ENCODE measurements at regions not wholly inside any gene's neighbourhood (a gene's known extent, or its start where the extent isn't known, plus 50 kb on each side); places are given as distances from the start of the nearest gene placed in this dataset.

DNA sequence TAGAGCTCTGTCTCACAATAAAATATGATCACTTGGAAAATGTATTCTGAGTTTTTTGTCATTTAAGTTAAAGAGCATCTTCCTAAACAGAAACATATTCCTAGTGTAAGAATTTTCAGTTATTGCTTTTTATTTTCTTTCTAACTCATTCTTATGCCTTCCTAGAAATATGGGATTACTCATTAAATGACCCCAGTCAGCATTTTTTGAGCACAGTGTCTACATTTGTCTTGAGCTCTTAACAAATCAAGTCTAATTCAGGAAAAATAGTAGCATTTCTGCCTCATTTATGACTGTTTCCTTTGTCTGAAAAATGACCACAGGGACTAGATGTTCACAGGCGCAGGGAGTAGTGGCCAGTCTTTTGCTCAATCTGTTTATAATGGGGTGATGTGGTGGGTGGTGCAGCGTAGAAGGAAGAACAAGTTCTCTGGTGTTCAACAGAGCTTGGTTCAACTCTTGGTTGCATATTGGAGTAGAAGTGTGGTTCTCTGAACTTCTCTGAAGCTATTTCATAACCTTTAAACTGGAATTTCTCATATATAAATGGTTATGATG is 267.1 kb downstream of the CYRIA start:
- Histone ChIP-seq H3K9me3 (ENCODE audit: control insufficient read depth in 4 of 4, insufficient read depth in 3 of 4, low read length in 3 of 4) (peaks cover 0 to 1% (median 0%) of the 10 kb centered on the region in 4 donors), H3K36me3 (ENCODE audit: control insufficient read depth in 4 of 4, insufficient read depth in 4 of 4, low read length in 4 of 4) (no peaks in the 10 kb centered on the region), H3K4me1 (ENCODE audit: control insufficient read depth in 5 of 5, insufficient read depth in 5 of 5, low read length in 5 of 5) (peaks cover 0 to 13% (median 5%) of the 10 kb centered on the region in 5 donors), H3K9ac (ENCODE audit: insufficient read depth in 1 of 2, low read length in 2 of 2) (no peak overlapping the region), H3K4me3 (no peak overlapping the region), H3K27ac (ENCODE audit: low read depth in 1 of 2, low read length in 1 of 2) (no peak overlapping the region), H3K27me3 (ENCODE audit: control insufficient read depth in 3 of 3, insufficient read depth in 3 of 3, low read length in 2 of 3) (peaks cover 0 to 4% (median 0%) of the 10 kb centered on the region in 3 donors)
- DNase-seq (no peak), ATAC-seq (ENCODE audit: insufficient read depth, low FRiP score) (no peak)
- 81 to 89% methylated on average over 2 of the region's 2 CpGs for WGBS, 2 donors
- TF ChIP-seq, protein P1, sequence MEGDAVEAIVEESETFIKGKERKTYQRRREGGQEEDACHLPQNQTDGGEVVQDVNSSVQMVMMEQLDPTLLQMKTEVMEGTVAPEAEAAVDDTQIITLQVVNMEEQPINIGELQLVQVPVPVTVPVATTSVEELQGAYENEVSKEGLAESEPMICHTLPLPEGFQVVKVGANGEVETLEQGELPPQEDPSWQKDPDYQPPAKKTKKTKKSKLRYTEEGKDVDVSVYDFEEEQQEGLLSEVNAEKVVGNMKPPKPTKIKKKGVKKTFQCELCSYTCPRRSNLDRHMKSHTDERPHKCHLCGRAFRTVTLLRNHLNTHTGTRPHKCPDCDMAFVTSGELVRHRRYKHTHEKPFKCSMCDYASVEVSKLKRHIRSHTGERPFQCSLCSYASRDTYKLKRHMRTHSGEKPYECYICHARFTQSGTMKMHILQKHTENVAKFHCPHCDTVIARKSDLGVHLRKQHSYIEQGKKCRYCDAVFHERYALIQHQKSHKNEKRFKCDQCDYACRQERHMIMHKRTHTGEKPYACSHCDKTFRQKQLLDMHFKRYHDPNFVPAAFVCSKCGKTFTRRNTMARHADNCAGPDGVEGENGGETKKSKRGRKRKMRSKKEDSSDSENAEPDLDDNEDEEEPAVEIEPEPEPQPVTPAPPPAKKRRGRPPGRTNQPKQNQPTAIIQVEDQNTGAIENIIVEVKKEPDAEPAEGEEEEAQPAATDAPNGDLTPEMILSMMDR (IDR thresholded peaks at IDR 0.05; ENCODE audit: control extremely low read depth, extremely low read depth), result no peak

DNA sequence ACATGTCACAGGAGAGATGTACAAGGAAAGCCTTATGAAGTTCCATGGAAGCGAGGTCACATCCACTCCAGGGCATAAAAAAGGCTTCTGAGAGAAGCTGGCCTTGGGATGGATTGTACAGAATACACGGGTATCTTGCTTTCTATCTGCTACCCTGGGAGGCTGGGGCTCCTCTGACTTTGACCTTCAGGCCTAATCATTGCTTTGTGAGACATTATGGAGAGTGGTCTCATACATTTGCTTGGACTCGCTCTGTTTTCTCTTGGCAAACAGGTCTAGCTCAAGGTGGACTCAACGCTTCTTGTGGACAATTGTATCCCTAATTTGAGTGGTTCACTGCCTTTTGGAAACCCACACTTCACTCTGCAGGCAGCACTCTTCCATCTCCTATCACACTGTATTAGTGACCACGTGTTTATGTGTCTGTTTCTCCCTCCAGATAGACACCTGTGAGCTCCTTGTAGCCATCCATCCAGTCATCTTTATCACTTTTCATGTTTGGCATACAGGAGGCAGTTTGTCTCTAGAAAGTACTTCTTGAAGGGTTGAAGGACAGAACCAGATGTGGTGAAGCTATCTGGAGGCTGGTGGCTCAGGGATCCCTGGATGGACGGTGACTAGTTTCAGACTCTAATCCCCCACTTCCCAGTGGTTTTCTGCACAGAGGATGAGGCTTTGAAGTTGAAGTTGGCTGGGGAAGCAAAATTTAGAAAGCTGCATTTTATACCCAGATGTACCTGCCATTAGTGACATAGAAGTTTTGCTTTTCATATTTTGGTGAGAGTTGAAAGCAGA is 267.8 kb downstream of the CYRIA start:
- TF ChIP-seq, protein P1 (IDR thresholded peaks at IDR 0.05; ENCODE audit: control extremely low read depth, extremely low read depth), result no peak
- peaks cover 0 to 1% (median 0%) of the 10 kb centered on the region in 4 donors for H3K9me3 ChIP-seq (ENCODE audit: control insufficient read depth in 4 of 4, insufficient read depth in 3 of 4, low read length in 3 of 4)
- H3K4me1 ChIP-seq (ENCODE audit: control insufficient read depth in 5 of 5, insufficient read depth in 5 of 5, low read length in 5 of 5), result peaks cover 0 to 16% (median 5%) of the 10 kb centered on the region in 5 donors
- no peaks in the 10 kb centered on the region for H3K36me3 ChIP-seq (ENCODE audit: control insufficient read depth in 4 of 4, insufficient read depth in 4 of 4, low read length in 4 of 4)
- no peak overlapping the region for H3K27ac ChIP-seq (ENCODE audit: low read depth in 1 of 2, low read length in 1 of 2)
- 87 to 90% methylated on average over 6 of the region's 6 CpGs for WGBS, 2 donors
- H3K9ac ChIP-seq (ENCODE audit: insufficient read depth in 1 of 2, low read length in 2 of 2), result no peak overlapping the region
- ATAC-seq (ENCODE audit: insufficient read depth, low FRiP score), result no peak
- no peak overlapping the region for H3K4me3 ChIP-seq
- peaks cover 0 to 4% (median 0%) of the 10 kb centered on the region in 3 donors for H3K27me3 ChIP-seq (ENCODE audit: control insufficient read depth in 3 of 3, insufficient read depth in 3 of 3, low read length in 2 of 3)
- DNase-seq, result no peak

DNA sequence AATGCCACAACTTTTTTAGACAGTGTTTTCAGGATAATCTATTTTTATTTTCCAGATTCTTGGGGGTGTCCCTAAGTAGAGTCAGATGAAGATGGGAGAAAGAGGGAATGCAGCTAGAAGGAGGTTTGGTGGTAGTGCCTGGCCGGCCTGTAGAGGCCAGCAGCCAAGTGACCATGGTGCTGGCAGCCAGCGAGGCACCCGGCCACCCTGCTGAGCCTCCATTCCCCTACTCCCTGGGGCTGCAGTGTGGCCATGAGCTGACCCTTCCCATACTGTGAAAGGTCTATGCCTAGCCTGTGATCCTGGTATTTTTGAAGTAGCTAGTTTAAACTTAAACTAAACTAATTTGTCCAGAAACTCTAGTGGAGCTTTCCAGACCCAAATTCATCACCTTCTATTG is 268.6 kb downstream of the CYRIA start:
- H3K36me3 ChIP-seq (ENCODE audit: control insufficient read depth in 4 of 4, insufficient read depth in 4 of 4, low read length in 4 of 4), result no peaks in the 10 kb centered on the region
- peaks cover 0 to 16% (median 5%) of the 10 kb centered on the region in 5 donors for H3K4me1 ChIP-seq (ENCODE audit: control insufficient read depth in 5 of 5, insufficient read depth in 5 of 5, low read length in 5 of 5)
- H3K27me3 ChIP-seq (ENCODE audit: control insufficient read depth in 3 of 3, insufficient read depth in 3 of 3, low read length in 2 of 3), result peaks cover 0 to 4% (median 0%) of the 10 kb centered on the region in 3 donors
- DNase-seq (no peak), ATAC-seq (ENCODE audit: insufficient read depth, low FRiP score) (no peak)
- no peak overlapping the region for H3K27ac ChIP-seq (ENCODE audit: low read depth in 1 of 2, low read length in 1 of 2)
- H3K9me3 ChIP-seq (ENCODE audit: control insufficient read depth in 4 of 4, insufficient read depth in 3 of 4, low read length in 3 of 4), result peaks cover 0 to 1% (median 0%) of the 10 kb centered on the region in 4 donors
- no peak overlapping the region for H3K4me3 ChIP-seq
- TF ChIP-seq, protein P1 (IDR thresholded peaks at IDR 0.05; ENCODE audit: control extremely low read depth, extremely low read depth), result no peak
- no peak overlapping the region for H3K9ac ChIP-seq (ENCODE audit: insufficient read depth in 1 of 2, low read length in 2 of 2)
- WGBS, 2 donors, result 90 to 91% methylated on average over 3 of the region's 3 CpGs
